ENCODE measurements at regions not wholly inside any gene's neighbourhood (a gene's known extent, or its start where the extent isn't known, plus 50 kb on each side); places are given as distances from the start of the nearest gene placed in this dataset.

GRCh38 chr4:156377036-156377710 is 423.5 kb upstream of the CTSO start:
- TF ChIP-seq EZH2 (IDR thresholded peaks at IDR 0.05; ENCODE audit: low read depth) (no peak), CTCF (conservative IDR thresholded peaks at IDR 0.05) (no peak)
